Stimulated activated CD4-positive, alpha-beta T cell treated with anti-CD3 and anti-CD28 coated beads, Interleukin-1b, Interleukin-23, amount 100 ng/mL, for 1 hour (primary cell): ENCODE measurements at regions not wholly inside any gene's neighbourhood (a gene's known extent, or its start where the extent isn't known, plus 50 kb on each side); places are given as distances from the start of the nearest gene placed in this dataset.

Source experiments
- DNase-seq, 2 donors: peaks; one replicate each; pipeline ENCODE4 v3.0.0-alpha.2; 2020; ENCODE audit warnings: low read depth in 2 of 2

DNA sequence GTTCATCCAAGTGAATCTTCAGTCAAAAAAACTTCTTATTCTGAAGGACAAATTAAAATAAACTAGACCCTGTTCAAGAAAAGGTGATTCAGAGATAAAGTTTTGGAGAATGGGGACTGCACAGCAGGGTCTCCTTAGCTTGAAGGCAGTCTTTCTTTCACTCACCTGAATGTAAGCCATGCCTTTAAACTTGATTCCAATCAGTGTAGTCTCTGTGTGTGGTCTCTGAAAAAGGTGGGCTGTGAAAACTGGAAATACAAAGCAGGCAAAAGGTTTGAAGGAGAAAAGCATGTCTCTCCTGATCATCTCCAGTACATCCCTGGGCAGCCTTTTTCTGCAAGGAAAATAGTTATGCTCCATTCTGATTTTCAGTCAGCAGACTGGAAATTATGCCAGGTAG, 188.0 kb upstream of the SASH1 start:
- DNase-seq = no peak

DNA sequence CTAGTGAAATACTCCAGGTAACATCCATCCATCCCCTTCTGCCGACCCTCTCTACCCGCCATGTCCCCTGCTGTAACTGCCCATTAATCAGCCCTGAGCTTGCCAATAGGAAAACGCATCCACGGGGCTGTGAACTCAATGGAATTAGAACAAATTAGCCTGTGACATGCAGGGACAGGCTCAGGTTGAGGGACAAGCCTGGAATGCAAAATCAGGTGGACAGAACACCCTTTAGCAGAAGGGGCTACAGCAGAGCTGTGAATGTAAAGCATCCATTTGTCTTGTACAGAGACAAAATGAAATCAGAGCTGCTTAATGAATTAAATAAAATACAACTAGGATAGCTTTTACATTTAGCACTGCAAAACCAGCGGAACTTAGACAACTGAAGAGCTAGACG, 187.3 kb upstream of the SASH1 start:
- DNase-seq = no peak

DNA sequence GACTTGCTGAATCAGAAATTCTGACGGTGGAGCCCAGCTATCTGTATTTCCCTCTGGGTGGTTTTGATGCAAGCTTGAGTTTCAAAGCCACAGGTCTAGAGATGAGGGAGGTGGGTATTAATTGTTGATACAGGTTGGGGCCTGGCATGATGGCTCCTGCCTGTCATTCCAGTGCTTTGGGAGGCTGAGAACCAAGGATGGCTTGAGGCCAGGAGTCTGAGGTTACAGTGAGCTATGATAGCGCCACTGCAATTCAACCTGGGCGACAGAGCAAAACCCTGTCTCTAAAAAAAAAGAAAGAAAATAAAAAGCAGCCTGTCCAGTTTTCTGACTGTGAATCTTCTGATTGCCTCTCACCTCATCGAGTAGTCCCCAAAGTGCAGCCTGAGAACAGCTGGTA, 184.8 kb upstream of the SASH1 start:
- DNase-seq = no peak

DNA sequence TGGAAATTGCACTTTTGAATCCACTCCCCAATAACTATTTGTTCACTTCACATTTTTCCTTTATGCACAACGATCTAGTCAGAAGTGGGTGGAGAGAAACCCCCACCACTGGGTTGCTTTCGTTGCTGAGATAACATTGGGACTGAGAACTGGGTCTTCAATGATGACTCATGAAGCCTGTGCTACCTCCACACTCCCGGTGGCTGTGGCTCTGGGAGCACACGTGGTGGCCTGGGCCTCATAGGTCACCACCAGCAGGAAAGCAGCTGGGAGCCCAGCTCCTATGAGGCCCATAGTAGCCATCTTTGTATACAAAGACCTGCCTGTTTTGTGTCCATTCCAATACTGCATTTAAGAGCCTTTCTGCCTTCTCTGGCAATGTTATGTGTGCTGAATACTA, 178.0 kb upstream of the SASH1 start:
- no peak for DNase-seq

DNA sequence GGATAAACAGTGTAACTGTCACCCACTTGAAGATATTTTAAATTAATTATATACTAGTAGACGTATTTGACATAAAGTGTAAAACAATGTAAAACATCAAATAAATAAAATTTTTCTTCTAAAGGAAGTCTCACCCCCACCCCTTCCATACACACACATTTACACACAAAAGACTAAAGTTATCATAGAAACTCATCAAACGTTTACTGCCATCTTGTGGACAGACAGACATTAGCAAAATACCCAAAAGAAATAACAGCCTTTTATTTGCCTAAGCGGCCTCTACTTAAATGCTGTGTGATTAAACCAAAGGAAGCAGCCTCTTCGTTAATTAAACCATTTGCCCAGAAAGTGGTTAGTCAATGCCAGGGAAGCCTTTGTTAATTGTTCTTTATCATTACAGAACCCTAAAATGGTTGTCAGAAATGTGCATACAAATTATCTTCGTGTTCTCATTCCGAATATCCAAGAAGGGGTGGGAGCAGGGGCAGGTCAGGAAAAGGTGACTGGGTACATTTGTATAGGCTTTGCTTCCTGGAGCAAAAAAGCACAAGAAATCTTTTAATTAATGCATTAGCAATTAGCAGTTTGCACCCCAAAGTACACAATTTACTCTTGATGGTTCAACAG, 176.2 kb upstream of the SASH1 start:
- DNase-seq = no peak

DNA sequence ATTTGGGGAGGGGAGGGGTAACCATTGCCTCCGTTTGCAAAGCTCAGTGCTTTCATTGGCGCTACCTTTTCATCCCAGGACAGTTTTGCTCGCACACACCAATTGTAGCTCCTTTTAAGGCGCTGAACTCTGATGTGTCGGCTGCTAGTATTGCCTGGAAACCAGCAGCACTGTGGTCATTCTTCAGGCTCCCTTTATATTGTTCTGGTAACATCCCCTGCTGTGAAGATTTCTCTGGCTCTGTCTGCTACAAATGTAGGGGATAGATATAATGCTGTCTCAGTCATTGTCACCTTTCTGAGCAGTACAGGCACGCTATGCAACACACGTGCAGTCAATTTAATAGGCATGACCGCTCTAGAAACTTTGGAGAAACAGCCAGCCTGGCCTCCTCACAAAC, 172.9 kb upstream of the SASH1 start:
- no peak for DNase-seq

DNA sequence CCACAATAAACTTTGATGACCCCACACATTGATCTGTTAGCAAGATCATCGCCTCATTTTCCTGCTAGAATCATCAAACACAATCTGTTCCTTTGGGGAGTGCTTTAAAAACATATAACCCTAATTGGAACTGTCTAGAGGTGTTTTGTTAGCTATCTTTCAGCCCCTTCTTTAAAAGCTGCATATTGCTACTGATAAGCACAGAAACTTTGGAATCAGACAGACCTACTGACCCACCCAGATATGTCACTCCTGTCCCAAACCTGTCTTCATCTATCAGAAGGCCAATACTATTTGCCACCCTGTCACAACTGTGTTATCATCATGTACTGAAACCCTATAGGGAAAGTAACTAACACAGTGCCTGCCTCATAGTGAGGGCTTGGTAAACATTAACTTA, 172.4 kb upstream of the SASH1 start:
- DNase-seq = no peak

DNA sequence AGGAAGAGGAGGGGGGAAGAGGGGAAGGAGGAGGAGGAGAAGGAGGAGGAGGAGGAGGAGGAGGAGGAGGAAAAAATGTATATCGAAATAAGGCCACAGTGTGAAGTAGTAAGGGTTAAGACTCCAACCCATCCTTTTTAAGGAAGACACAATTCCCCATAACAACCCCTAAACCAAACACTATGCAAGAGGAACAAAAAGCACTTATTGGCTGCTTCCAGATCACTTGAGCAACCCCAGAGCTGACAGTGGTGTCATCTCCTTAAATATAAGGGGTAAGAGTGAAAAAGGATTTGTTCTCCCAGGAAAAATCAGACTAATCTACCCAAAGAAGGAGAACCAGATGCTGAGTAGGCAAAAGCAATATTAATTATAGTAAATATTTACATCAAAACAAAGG, 169.1 kb upstream of the SASH1 start:
- no peak for DNase-seq

DNA sequence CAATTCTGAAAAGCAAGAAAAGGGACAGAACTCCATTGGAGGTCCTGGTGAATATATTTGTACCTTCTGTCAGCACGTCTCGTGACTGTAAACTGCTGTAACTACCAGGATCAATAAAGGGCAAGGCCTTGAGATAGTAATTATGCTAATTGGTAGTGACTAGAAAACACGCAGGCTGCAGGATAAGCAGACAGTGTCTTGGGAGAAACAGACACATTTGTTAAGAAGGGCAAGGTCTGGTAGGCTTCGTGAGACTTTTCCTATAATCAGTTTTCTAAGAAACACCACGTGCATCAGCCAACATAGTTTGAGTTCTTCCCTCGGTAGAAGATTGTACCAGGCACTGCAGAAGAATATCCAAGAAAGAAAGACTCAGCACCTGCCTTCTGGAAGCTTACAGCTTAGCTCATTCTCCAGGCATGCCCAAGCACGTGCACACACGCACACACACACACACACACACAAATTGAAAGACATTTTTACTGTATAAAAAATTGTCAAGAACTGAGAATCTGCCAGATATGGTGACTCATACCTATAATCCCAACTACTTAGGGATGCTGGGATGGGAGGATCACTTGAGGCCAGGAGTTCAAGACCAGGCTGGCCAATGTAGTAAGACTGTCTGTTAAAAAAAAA, 167.0 kb upstream of the SASH1 start:
- no peak for DNase-seq

DNA sequence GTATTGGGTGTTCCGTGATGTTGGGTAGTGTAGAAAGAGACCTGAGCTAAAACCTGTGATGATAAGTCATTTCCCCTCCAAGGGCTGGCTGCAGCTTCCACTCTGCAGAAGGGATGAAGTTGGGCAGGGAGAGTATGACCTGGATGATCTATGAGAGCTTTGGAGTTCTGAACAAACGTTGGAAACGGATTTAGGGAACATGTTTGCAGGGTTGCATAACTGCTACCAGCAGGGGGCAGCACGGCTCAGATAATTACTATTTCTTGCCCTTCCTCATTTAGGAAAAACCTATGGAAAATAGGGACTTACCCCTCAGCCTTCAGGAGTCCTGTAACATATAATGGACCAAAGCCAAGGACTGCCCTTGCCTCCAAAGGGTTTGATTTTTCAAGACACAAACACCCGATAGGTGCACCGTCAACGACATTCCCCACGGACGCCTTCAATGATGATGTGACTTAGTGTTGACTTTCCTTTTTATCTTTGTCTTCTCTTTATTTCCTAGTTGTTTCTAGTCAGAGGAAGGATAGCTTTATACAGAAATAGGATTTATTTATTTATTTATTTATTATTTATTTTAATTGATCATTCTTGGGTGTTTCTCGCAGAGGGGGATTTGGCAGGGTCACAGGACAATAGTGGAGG, 164.9 kb upstream of the SASH1 start:
- peak in 1 of 2 donors; percentile 15 for DNase-seq

DNA sequence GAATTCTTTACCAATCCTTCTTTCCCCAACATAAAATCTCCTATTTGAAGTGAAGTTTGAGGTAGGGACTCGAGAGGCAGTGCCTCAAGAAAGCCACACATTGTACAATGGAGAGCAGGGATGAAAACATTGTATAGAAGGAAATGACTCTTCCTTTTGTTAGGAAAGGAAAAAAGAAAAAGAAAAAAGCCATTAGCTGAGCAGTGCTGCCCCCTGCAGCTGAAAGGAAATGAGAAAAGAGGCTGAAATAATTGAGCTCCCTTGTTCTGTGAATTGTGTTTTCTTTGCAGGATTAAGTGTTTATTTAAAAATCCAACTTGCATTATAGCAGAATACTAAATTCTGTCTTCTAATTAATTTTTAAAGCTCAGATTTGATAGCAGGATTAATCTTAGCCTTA, 162.9 kb upstream of the SASH1 start:
- no peak for DNase-seq

DNA sequence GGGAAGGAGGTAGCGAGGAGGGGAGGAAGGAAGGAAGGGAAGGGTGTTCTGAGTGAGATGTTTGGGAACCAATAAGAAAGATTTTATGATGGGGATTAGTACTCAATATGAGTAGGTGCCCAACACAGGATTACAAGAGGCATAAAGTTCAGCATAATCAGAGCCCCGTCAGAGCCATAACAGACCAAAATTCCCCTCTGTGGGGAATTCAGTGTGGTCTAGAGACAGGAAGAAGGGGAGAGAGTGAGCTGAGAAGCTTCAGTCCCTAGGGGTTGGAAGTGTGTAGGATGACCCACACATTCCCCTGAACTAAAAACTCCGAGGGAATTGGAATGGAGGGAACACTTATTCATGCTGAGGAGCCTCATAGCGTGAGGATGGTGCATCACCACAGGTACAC, 160.3 kb upstream of the SASH1 start:
- no peak for DNase-seq

DNA sequence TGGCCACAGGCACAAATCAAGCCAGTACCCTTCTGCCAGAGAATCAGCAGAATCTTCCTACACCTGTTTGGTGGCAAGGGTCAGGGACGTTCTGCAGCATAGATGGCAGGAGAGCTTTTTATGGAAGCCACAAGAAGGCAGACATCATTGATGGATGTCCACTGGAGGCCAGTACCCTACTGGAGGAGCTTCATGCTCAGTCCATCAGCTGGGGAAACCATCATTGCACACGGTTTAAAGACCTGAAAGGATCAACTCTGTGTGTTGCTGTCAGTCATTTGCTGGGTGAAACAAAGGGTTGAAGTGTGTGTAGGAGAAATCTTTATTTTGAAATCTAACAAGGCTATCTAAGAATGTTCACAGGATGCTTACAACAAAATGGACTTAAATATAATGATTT, 158.9 kb upstream of the SASH1 start:
- no peak for DNase-seq

DNA sequence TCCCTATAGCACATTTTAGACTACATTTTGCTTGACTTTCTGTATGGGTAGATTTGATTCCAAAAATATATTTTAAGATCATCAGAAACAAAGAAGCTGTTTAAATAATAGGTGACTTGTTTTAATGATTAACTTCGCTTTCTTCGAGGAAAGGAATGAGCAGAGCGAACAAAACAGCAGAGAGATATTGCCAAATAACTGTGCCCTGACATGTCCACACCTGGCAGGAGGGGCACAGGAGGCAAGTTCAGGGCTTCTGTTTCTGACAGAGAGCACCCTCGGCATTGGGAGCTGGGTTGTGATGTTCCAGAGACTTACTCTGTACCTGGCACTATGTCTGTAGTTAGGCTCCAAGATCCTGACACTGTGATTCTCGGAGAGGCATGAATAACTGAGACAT, 155.7 kb upstream of the SASH1 start:
- no peak for DNase-seq

DNA sequence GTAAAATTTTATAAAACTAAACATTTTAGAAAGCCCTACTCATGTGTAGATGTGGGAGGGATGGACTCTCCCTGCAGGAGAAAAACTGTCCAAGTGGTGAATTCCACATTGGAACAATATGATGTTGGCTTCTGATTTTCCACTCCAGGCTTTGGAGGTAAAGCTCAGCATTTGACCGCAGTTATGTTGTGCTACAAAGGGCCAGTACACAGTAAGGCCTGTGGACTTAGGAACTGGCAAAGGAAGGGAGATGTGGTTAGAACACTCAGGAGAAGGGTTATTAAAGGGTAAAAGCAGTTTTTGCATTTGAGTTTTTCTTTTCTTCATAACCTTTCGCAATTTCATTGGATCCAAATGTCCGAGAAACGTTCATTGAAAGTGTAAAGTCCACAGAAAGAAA, 150.3 kb upstream of the SASH1 start:
- DNase-seq = no peak

DNA sequence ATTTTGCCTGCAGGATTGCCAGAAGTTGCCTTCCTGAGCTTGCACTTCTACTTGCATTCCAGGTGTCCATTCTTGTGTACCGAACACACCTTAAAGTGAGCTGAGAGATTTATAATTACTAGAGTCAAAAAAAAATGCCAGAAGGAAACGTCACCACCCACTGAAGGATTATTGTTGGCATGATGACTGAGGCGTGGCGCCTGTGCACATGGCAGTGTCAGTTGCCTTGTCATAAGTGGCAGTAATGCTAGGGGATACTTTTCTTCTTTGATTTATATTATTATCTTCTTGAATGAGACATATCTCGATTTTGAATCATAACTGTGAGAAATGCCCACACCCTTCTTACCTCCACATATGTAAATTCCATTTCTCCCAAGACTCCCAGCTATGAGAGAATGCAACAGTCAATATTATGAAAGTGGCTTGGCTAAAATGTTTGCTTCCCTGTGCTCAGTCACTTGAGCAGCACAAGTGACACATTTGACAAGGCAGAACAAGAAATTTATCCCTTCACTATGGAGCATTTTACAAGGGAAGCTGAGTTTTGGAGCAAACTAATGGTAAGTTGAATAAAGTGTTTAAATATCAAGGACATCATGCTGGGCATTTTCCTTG, 149.5 kb upstream of the SASH1 start:
- no peak for DNase-seq

DNA sequence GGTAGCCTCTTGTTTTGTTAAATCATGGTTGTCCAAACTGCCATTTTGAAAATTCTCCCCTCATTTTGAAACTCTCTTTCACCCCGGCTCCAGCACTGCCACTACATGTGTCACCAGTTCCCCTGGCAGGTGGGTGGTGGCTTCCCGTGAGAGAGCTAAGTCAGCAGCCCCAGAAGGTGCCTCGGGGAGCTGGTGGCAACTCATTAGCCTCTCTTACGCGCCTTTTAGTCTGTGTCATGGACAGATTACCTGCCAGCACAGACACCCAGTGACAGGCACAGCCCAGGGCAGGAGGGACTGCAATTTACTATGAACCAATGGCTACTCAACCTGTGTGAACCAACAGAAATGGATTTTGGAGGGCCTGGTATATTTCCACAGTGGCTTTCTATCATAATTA, 147.1 kb upstream of the SASH1 start:
- no peak for DNase-seq

DNA sequence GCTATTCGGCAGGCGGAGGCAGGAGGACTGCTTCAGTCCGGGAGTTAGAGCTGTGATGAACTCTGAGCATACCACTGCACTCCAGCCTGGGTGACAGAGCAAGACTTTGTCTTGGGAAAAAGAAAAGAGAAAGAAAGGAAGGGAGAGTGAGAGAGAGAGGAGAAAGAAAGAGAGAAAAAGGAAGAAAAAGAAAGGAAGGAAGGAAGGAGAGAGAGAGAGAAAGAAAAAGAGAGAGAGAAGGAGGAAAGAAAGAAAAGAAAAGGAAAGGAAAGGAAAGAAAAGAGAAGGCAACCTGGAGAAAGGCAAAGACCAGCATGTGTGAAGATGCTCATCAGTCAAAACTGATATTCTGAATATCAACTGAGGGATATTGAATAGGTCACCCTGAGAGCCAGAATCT, 143.1 kb upstream of the SASH1 start:
- no peak for DNase-seq

DNA sequence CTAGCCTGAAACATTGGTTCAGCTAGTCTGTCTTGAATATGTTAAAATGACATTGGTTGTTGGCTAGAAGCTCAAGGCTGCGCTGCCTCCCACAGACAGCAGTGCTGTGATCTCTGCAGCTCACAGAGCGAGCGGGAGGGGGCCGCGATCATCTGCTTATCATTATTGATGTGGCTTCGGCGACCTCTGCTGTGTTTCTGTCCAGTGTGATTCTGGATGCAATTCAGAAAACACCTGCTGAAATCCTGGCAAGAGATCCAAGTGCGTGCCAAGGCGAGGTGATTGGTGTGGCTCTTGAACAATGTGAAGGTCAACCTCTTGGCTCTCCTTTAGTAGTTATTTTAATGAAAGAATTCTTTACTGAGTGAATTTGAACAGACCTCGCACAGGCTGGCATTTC, 142.3 kb upstream of the SASH1 start:
- no peak for DNase-seq

DNA sequence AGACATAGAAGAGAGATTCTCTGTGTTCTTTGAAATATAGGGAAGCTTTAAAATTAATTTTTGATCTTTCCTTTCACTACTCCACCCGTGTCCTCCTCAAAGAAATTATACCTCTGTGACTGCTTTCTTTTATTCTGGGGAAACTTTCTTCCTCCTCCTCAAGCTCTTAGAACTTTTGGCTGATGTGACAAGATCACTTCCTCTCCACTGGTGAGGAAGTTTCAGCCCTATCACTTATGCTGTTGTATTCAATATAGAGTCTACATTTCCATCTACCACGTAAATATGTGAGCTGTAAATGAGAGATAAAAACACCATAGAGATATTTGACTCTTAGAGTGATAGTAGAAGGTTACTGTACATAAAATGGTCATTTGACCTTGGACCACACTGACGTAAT, 141.9 kb upstream of the SASH1 start:
- no peak for DNase-seq

DNA sequence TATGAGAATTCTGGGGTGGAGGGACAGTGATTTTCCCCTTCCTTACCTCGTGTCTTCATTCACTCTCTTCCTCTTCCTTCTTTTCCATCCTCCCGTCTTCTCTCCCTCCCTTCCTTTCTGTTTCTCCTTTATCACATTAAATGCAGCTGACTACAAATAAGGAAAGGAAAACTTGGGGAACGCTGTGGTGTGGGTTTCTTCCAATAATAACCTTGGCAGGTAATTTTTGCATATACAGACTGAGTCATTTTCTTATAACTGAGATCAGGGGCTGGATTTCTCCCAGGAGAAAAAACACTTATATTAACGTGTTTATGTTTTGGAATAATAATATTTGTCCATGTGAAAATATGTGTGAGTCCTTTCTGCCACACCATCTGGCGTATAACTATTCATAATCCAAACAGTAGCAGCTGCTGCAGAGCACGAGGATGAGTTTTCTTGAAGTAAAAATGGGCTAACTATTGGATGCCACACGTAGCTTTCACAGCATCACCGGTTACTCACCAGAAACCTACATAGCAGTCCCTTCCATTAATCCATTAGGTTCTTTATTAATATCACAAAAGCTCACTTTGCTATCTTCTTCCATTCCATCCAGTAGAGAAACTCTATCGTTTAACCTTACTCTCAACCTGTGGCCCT, 139.2 kb upstream of the SASH1 start:
- no peak for DNase-seq

DNA sequence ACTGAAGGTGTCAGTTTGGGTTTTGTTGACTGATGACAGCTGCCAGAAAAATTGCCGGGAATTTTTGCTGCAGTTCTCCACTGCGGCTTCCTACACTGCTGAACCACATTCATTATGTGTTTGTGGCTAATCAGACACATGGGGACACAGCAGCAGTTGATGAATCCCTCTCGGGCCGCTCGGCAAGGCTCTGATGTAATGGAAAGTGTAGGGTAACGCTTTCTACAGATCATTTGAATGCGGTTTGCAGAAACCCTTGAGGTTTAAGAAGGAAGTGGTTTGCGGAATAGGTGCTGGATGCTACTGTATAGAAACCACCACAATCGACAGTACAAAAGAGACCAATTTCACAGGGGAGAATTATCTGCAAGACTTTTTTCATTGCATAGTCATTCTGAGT, 138.7 kb upstream of the SASH1 start:
- no peak for DNase-seq

DNA sequence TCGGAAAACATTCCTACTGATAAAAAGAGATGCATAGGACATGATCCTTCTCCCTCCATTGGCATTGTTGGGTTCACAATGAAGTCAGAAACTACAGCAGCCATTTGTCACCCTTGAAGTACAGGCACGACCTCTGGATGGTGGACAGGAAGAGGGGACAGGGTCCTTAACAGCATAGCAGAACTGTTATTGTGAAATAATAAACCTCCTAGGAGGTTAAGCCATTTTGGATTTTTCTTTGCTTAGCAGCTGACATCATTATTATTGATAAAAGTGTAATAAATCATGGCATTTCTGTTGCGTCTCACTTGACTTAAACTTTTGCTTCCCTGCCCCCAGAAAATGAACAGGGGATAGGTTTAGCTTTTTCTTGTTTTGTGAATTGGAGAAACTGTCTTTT, 134.3 kb upstream of the SASH1 start:
- DNase-seq = no peak
